Pulmonary artery endothelial cell (primary cell): ENCODE measurements at regions not wholly inside any gene's neighbourhood (a gene's known extent, or its start where the extent isn't known, plus 50 kb on each side); places are given as distances from the start of the nearest gene placed in this dataset.
"Not testable (repeated sequence)": the region's sequence is repeated elsewhere in the genome, so short reads cannot be mapped to it uniquely, and the experiment has no call there.

Source experiments
- DNase-seq: peaks from one replicate; pipeline ENCODE4 v3.0.0-alpha.2; 2011; ENCODE audit warnings: low read depth, low spot score

GRCh38 chr1:9465640-9466039 is 73.6 kb upstream of the SLC25A33 start:
- no peak for DNase-seq

- DNase-seq, result no peak
These were observed 72.2 kb upstream of the SLC25A33 start for GRCh38 chr1:9466780-9467758.

DNA sequence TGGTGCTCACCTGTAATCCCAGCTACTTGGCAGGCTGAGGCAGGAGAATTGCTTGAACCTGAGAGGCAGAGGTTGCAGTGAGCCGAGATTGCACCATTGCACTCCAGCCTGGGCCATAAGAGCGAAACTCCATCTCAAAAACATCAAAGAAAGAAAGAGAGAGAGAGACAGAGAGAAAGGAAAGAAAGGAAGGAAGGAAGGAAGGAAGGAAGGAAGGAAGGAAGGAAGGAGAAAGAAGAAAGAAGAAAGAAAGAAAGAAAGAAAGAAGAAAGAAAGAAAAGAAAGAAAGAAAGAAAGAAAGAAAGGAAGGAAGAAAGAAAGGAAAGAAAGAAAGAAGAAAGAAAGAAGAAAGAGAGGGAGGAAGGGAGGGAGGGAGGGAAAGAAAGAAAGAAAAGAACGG is 69.4 kb upstream of the SLC25A33 start:
- not testable (repeated sequence) for DNase-seq

DNA sequence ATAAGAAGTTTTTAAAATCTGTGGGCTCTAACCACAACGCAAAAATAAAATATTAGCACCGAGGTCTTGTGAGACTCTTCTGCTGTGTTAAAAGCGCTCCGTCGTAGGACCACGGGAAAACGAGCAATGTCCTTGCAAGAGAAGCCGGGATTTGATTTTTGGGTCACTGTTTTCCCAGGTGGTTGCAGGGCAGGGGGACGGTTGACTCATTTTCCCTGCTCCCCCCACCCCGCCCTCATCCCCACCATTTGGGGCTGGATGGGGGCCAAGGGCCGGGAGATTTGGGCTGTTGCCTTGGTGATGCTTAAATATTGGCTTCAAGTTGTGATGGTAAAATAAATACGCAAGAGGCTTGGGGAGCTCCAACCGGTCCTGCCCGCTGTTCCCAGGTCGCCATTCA is 67.6 kb upstream of the SLC25A33 start:
- DNase-seq, result no peak

DNA sequence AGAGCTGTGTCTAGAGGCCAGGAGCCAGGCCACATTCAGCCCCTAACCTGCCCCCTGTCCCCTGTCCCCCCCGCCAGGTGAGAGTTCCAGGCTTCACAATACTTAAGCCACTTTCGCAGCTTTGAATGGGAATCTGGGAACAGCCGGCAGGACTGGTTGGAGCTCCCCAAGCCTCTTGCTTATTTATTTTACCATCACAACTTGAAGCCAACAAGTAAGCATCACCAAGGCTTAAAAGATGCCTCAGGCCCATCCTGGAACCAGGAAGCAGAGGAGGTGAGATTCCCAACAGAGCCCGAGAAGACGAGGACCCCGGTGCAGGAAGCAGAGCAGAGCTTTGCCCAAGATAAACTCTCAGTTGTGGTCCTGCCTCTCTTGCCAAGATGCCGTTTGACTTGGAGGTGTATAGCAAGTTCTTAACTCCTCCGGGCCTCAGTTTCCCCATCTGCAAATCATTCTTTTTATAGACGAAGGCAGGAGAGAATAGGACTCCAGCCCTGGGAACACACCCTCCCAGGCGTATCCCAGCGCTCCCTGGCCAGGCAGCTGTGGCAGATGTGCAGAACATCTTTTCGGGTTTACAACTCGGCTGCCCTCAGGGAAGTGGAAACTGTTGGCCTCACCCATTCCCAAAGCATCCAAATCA is 66.8 kb upstream of the SLC25A33 start:
- DNase-seq, result no peak

- DNase-seq, result no peak
These were observed 66.0 kb upstream of the SLC25A33 start for GRCh38 chr1:9473032-9473807.

GRCh38 chr1:9475061-9475627 is 64.1 kb upstream of the SLC25A33 start:
- DNase-seq, result no peak

- no peak for DNase-seq
These were observed 62.3 kb upstream of the SLC25A33 start for GRCh38 chr1:9476790-9477463.

DNA sequence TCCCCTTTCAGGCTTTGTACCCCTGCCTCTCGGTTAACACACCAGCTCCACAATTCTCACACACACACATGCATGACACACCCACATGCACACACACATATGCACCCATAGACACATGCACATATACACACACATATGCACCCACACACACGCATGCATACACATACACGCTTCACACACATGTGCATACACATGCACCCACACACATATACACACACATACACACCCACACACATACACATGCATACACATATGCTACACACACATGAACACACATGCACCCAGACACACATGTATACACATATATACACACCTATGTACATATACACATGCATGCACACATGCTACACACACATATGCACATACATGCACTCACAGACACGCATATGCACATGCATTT is 61.7 kb upstream of the SLC25A33 start:
- DNase-seq, result no peak

DNA sequence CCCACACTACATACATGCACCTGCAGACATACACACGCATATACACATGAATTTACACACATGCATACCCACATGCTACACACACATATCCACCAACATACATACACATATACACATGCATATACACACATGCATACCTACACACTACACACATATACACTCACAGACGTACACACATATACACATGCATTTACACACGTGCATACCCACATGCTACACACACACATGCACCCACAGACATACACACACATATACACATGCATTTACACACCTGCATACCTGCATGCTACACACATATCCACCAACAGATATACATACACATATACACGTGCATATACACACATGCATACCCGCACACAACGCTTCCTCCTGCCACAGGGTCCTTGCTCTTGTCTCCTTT is 61.2 kb upstream of the SLC25A33 start:
- DNase-seq, result no peak

DNA sequence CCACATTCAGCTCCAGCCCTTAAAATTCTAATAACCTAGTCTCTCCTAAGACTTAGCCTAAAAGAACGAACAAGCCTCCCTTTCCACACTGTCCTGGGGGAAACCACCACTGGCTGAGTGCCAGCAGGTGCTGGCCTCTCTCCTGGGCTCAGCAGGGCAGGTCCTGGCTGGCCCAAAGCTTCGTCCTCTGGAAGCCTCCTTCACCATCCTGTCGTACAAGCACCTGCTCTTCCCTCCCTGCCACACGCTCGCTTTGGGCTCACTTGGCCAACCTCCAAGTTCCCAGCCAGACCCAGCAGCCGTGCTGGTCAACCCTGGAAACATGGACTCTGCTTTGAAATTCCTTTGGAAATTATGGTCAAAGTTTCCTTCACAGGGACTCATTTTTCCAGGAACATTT is 58.2 kb upstream of the SLC25A33 start:
- DNase-seq, result no peak

DNA sequence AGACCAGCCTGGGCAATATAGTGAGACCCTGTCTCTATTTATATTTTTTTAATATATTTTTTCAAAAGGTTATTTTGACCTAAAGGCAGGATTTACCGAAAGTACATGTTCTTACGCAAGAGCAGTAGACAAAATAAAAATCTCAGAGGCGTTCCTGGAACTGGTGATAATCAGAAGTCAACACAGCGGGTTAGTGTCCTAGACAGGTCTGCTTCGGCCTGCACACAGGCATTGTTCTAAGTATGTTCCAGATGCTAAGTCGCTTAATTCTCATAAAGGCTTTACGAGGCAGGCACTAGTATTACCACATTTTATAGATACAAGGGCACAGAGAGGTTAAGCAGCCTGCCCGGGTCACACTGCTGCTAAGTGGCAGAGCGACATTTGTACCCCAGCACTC is 56.9 kb upstream of the SLC25A33 start:
- DNase-seq, result no peak

DNA sequence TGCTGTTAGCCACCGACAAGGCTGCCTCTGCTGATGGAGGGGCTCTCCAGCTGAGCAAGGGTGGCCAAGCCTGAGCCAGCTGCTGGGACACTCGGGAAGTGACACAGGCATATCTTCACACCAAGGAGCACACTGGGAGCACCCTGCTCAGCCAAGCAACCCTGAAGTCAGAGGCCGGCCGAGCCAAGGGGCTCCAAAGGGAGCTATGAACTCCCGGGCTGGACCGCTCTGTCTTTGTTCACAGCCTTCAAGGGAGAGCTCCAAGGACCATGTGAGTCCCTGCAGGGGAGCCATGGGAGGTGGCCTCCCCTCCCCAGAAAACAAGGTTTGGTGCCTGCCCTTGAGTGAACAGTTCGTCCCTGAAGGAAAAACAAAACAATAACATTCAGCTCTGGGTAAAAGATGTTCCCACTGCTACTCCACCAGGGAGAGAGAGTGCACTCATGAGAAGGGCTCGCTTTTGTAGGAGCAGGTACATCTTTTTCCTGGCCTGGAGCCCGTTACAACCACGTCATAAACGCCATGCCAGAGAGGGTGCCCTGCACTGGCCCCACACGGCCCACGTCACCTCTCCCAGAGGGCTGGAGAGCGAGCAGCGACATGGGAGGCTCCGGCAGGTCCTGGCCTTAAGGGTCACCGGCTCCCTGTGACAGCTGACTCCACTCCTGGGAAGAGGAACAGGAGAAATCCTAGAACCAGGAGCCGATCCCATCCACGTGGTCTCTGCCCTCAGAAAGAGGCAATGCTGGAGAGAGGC is 56.3 kb upstream of the SLC25A33 start:
- DNase-seq, result no peak

GRCh38 chr1:9486466-9487140 is 52.7 kb upstream of the SLC25A33 start:
- no peak for DNase-seq
